GM12878 (cell line): ENCODE measurements at regions not wholly inside any gene's neighbourhood (a gene's known extent, or its start where the extent isn't known, plus 50 kb on each side); places are given as distances from the start of the nearest gene placed in this dataset.

Source experiments
- JUND ChIP-seq: IDR thresholded peaks from 2 replicates; pipeline ENCODE4 v1.6.1; 2012; ENCODE audit warnings: low read depth, mild to moderate bottlenecking, low read length, improper control_type of control experiment, moderate library complexity
- LARP7 ChIP-seq: fragments of 450-650 bp; IDR thresholded peaks from 2 replicates; pipeline ENCODE4 v1.6.1; 2017; ENCODE audit warnings: mild to moderate bottlenecking
- POU2F2 ChIP-seq: IDR thresholded peaks from 3 replicates; pipeline ENCODE4 v1.6.1; 2011; ENCODE audit warnings: low read depth, mild to moderate bottlenecking, low read length, borderline replicate concordance
- RBBP5 ChIP-seq: fragments of 200-600 bp; sonication (generic); conservative IDR thresholded peaks from 2 replicates; pipeline ENCODE4 v1.6.1; 2016
- SIN3A ChIP-seq: IDR thresholded peaks from 2 replicates; pipeline ENCODE4 v1.6.1; 2012; ENCODE audit warnings: low read depth, low read length, improper control_type of control experiment
- ZNF217 ChIP-seq: fragments of 450-650 bp; IDR thresholded peaks from 2 replicates; pipeline ENCODE4 v1.6.1; 2017; ENCODE audit warnings: antibody characterized with exemption, mild to moderate bottlenecking
- TF ChIP-seq, protein P1 (sequence below): fragments of 150-350 bp; IDR thresholded peaks from 2 replicates; pipeline ENCODE4 v1.6.1; 2016; ENCODE audit warnings: low read depth, low read length
- TF ChIP-seq, protein P2 (sequence below): IDR thresholded peaks from 2 replicates; pipeline ENCODE4 v1.6.1; 2012; ENCODE audit warnings: low read length, inconsistent platforms

GRCh38 chr2:163467251-163467630 lies 268.6 kb downstream of the FIGN start (continued):
- no peak for TF ChIP-seq SIN3A
- TF ChIP-seq, protein P1, sequence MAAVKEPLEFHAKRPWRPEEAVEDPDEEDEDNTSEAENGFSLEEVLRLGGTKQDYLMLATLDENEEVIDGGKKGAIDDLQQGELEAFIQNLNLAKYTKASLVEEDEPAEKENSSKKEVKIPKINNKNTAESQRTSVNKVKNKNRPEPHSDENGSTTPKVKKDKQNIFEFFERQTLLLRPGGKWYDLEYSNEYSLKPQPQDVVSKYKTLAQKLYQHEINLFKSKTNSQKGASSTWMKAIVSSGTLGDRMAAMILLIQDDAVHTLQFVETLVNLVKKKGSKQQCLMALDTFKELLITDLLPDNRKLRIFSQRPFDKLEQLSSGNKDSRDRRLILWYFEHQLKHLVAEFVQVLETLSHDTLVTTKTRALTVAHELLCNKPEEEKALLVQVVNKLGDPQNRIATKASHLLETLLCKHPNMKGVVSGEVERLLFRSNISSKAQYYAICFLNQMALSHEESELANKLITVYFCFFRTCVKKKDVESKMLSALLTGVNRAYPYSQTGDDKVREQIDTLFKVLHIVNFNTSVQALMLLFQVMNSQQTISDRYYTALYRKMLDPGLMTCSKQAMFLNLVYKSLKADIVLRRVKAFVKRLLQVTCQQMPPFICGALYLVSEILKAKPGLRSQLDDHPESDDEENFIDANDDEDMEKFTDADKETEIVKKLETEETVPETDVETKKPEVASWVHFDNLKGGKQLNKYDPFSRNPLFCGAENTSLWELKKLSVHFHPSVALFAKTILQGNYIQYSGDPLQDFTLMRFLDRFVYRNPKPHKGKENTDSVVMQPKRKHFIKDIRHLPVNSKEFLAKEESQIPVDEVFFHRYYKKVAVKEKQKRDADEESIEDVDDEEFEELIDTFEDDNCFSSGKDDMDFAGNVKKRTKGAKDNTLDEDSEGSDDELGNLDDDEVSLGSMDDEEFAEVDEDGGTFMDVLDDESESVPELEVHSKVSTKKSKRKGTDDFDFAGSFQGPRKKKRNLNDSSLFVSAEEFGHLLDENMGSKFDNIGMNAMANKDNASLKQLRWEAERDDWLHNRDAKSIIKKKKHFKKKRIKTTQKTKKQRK: no peak
- no peak for TF ChIP-seq LARP7
- no peak for TF ChIP-seq POU2F2
- TF ChIP-seq JUND: no peak
- TF ChIP-seq, protein P2, sequence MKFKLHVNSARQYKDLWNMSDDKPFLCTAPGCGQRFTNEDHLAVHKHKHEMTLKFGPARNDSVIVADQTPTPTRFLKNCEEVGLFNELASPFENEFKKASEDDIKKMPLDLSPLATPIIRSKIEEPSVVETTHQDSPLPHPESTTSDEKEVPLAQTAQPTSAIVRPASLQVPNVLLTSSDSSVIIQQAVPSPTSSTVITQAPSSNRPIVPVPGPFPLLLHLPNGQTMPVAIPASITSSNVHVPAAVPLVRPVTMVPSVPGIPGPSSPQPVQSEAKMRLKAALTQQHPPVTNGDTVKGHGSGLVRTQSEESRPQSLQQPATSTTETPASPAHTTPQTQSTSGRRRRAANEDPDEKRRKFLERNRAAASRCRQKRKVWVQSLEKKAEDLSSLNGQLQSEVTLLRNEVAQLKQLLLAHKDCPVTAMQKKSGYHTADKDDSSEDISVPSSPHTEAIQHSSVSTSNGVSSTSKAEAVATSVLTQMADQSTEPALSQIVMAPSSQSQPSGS: no peak
- TF ChIP-seq RBBP5: no peak
- no peak for TF ChIP-seq ZNF217
